ENCODE measurements at regions not wholly inside any gene's neighbourhood (a gene's known extent, or its start where the extent isn't known, plus 50 kb on each side); places are given as distances from the start of the nearest gene placed in this dataset.

DNA sequence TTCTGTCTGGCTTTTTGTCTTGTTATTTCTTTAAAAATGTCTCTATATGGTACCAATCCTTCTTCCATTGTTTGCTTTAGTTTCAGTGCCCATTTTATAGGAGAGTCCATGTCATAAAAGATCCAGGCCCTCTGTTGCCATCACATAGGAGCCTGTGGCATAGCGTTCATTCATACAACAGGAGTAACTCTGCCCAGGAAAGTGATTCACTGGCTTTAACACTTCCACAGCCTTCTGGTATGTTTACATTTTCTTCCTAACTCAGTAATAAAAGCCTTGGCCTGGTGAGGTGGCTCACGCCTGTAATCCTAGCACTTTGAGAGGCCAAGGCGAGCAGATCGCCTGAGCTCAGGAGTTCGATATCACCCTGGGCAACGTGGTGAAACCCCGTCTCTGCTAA, 519.3 kb upstream of the PTGER4 start:
- no peak overlapping the region for H2AFZ ChIP-seq
- H3K27ac ChIP-seq, result no peak overlapping the region
- H3K27me3 ChIP-seq (ENCODE audit: control insufficient read depth, insufficient read depth, low read length), result no peaks in the 10 kb centered on the region
- H3K4me1 ChIP-seq, result no peaks in the 10 kb centered on the region
- H3K36me3 ChIP-seq (ENCODE audit: control insufficient read depth, insufficient read depth, low read length), result no peaks in the 10 kb centered on the region
- no peaks in the 10 kb centered on the region for H3K9me3 ChIP-seq (ENCODE audit: control insufficient read depth, low read length)
- H3K4me2 ChIP-seq (ENCODE audit: low read length), result no peak overlapping the region
- H3K4me3 ChIP-seq (ENCODE audit: low read depth, low read length), result no peak overlapping the region
- TF ChIP-seq, protein P1, sequence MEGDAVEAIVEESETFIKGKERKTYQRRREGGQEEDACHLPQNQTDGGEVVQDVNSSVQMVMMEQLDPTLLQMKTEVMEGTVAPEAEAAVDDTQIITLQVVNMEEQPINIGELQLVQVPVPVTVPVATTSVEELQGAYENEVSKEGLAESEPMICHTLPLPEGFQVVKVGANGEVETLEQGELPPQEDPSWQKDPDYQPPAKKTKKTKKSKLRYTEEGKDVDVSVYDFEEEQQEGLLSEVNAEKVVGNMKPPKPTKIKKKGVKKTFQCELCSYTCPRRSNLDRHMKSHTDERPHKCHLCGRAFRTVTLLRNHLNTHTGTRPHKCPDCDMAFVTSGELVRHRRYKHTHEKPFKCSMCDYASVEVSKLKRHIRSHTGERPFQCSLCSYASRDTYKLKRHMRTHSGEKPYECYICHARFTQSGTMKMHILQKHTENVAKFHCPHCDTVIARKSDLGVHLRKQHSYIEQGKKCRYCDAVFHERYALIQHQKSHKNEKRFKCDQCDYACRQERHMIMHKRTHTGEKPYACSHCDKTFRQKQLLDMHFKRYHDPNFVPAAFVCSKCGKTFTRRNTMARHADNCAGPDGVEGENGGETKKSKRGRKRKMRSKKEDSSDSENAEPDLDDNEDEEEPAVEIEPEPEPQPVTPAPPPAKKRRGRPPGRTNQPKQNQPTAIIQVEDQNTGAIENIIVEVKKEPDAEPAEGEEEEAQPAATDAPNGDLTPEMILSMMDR (IDR thresholded peaks at IDR 0.05), result no peak
- H3K9ac ChIP-seq, result no peak overlapping the region
- no peaks in the 10 kb centered on the region for H3K79me2 ChIP-seq

DNA sequence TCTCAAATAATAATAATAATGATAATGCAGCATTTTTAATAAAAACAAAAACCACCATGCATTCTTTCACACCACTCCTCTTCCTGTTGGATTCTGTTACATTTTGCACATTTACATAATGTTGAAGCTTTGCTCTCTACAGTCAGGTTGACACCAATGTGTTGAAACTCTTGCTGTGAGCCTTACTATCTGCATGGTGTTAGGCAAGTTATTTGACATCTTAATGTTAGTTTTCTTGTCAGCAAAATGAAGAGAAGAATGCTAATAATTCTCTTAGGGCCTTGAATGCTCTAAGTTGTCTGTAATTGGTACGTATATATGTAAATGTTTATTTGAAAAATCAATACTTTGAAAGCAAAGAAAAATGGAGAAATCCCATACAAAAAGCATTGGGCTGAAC, 525.5 kb upstream of the PTGER4 start:
- Histone ChIP-seq H3K4me1 (no peaks in the 10 kb centered on the region), H2AFZ (no peak overlapping the region), H3K4me2 (ENCODE audit: low read length) (no peak overlapping the region), H3K9ac (no peak overlapping the region), H3K27me3 (ENCODE audit: control insufficient read depth, insufficient read depth, low read length) (no peaks in the 10 kb centered on the region), H3K9me3 (ENCODE audit: control insufficient read depth, low read length) (no peaks in the 10 kb centered on the region), H3K36me3 (ENCODE audit: control insufficient read depth, insufficient read depth, low read length) (no peaks in the 10 kb centered on the region), H3K79me2 (no peaks in the 10 kb centered on the region), H3K4me3 (ENCODE audit: low read depth, low read length) (no peak overlapping the region), H3K27ac (no peak overlapping the region)
- TF ChIP-seq, protein P1 (IDR thresholded peaks at IDR 0.05), result no peak

DNA sequence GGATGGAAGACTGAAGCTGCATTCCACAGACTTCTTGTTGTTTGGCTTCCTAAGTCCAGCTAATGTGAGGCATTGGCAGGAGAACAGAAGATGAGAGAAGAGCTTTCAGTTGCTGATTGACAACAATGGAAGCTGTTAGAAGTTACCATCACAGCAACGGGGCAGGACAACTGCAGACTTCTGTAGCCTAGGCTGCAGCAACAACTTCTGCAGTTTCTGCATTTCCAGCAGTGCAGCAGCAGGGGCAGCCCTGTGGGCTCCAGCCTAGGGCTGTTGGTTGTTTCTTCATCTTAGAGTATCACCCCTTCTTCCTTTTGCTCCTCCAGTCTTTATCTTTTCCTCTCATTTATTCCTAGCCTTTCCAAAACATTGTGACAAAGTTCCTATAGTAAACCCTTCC, 528.8 kb upstream of the PTGER4 start:
- H3K79me2 ChIP-seq, result no peaks in the 10 kb centered on the region
- H3K9ac ChIP-seq, result no peak overlapping the region
- no peaks in the 10 kb centered on the region for H3K36me3 ChIP-seq (ENCODE audit: control insufficient read depth, insufficient read depth, low read length)
- no peaks in the 10 kb centered on the region for H3K4me1 ChIP-seq
- no peaks in the 10 kb centered on the region for H3K9me3 ChIP-seq (ENCODE audit: control insufficient read depth, low read length)
- no peak overlapping the region for H3K27ac ChIP-seq
- TF ChIP-seq, protein P1 (IDR thresholded peaks at IDR 0.05), result no peak
- H2AFZ ChIP-seq, result no peak overlapping the region
- no peaks in the 10 kb centered on the region for H3K27me3 ChIP-seq (ENCODE audit: control insufficient read depth, insufficient read depth, low read length)
- no peak overlapping the region for H3K4me2 ChIP-seq (ENCODE audit: low read length)
- no peak overlapping the region for H3K4me3 ChIP-seq (ENCODE audit: low read depth, low read length)

DNA sequence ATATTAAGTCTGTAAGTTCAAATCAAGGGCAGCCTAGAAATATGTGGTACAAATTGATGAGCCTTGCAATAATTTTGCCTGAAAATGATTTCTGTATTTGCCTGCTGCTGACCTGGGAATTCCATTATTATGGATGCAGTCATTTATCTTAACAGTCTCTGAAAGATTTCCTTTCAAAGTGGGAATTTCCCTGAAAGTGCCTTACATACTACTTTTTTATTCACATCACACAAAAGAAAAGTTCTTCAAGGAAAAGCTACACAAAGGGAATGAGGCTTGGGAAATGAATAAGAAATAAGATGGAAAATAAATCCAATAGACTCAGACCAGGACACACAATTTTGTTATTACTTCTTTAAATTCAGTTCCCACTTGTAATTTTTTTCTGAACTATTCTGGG, 537.8 kb upstream of the PTGER4 start:
- Histone ChIP-seq H3K9me3 (ENCODE audit: control insufficient read depth, low read length) (no peaks in the 10 kb centered on the region), H3K27ac (no peak overlapping the region), H3K27me3 (ENCODE audit: control insufficient read depth, insufficient read depth, low read length) (no peaks in the 10 kb centered on the region), H3K79me2 (no peaks in the 10 kb centered on the region), H3K9ac (no peak overlapping the region), H3K4me1 (no peaks in the 10 kb centered on the region), H3K4me2 (ENCODE audit: low read length) (no peak overlapping the region), H3K4me3 (ENCODE audit: low read depth, low read length) (no peak overlapping the region), H3K36me3 (ENCODE audit: control insufficient read depth, insufficient read depth, low read length) (no peaks in the 10 kb centered on the region), H2AFZ (no peak overlapping the region)
- TF ChIP-seq, protein P1 (IDR thresholded peaks at IDR 0.05), result no peak

DNA sequence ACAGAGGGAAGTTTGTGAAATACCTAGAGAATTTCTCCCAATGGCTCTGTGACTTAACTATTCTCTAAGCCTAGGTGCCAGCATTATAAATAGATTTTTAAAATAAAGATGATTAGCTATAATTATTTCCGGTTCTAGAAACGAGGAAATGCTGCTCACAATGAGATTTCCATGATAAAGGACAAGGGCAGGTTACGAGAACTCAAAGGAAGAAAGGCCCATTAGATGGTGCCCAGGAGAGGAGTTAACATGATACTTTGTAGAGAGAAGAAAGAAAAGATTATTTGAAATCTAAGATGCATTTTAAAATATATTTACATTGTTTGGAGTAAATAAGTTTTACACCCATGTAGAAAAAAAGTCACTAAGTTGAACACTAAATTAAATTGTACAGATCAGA, 538.3 kb upstream of the PTGER4 start:
- Histone ChIP-seq H3K4me1 (no peaks in the 10 kb centered on the region), H3K36me3 (ENCODE audit: control insufficient read depth, insufficient read depth, low read length) (no peaks in the 10 kb centered on the region), H3K9ac (no peak overlapping the region), H2AFZ (no peak overlapping the region), H3K4me3 (ENCODE audit: low read depth, low read length) (no peak overlapping the region), H3K27me3 (ENCODE audit: control insufficient read depth, insufficient read depth, low read length) (no peaks in the 10 kb centered on the region), H3K79me2 (no peaks in the 10 kb centered on the region), H3K9me3 (ENCODE audit: control insufficient read depth, low read length) (no peaks in the 10 kb centered on the region), H3K4me2 (ENCODE audit: low read length) (no peak overlapping the region), H3K27ac (no peak overlapping the region)
- TF ChIP-seq, protein P1 (IDR thresholded peaks at IDR 0.05), result no peak
